MM.1S (cell line): ENCODE measurements at regions not wholly inside any gene's neighbourhood (a gene's known extent, or its start where the extent isn't known, plus 50 kb on each side); places are given as distances from the start of the nearest gene placed in this dataset.

Experiments used
- DNase-seq: peaks from one replicate; pipeline ENCODE4 v3.0.0-alpha.2; 2015
- H2AFZ ChIP-seq: fragments of 300-600 bp; sonication (generic); 2 replicates; pipeline ENCODE4 v1.6.0; 2016; ENCODE audit warnings: antibody characterized with exemption, low read length
- H3F3A ChIP-seq: fragments of 300-600 bp; sonication (generic); 2 replicates; pipeline ENCODE4 v1.6.1; 2016; ENCODE audit warnings: mild to moderate bottlenecking, antibody characterized with exemption, low read length, moderate library complexity, mixed read lengths; ENCODE audit not compliant: insufficient read depth
- H3K27ac ChIP-seq: fragments of 300-600 bp; sonication (generic); 2 replicates; pipeline ENCODE4 v1.5.1; 2016; ENCODE audit warnings: mild to moderate bottlenecking, low read length
- H3K27me3 ChIP-seq: fragments of 300-600 bp; sonication (generic); replicated peaks from 2 replicates; pipeline ENCODE4 v1.6.0; 2016; ENCODE audit warnings: low read length; ENCODE audit not compliant: insufficient read depth
- H3K36me3 ChIP-seq: fragments of 300-600 bp; sonication (generic); replicated peaks from 2 replicates; pipeline ENCODE4 v1.6.1; 2016; ENCODE audit warnings: mild to moderate bottlenecking, low read length, mixed read lengths; ENCODE audit not compliant: insufficient read depth
- H3K4me1 ChIP-seq: fragments of 300-600 bp; sonication (generic); 2 replicates; pipeline ENCODE4 v1.6.1; 2016; ENCODE audit warnings: low read length, mixed read lengths
- H3K4me2 ChIP-seq: fragments of 300-600 bp; sonication (generic); 2 replicates; pipeline ENCODE4 v1.6.0; 2016; ENCODE audit warnings: low read depth, low read length
- H3K4me3 ChIP-seq: fragments of 300-600 bp; sonication (generic); 2 replicates; pipeline ENCODE4 v1.5.1; 2016; ENCODE audit warnings: low read length, mixed read lengths
- H3K79me2 ChIP-seq: fragments of 300-600 bp; sonication (generic); 2 replicates; pipeline ENCODE4 v1.6.1; 2016; ENCODE audit warnings: mixed run types, low read length, mixed read lengths
- H3K9ac ChIP-seq: fragments of 300-600 bp; sonication (generic); 2 replicates; pipeline ENCODE4 v1.6.1; 2016; ENCODE audit warnings: low read length, mixed read lengths
- H3K9me2 ChIP-seq: fragments of 300-600 bp; sonication (generic); replicated peaks from 2 replicates; pipeline ENCODE4 v1.6.1; 2016; ENCODE audit warnings: mild to moderate bottlenecking, low read length, mixed read lengths; ENCODE audit not compliant: insufficient read depth
- H3K9me3 ChIP-seq: fragments of 300-600 bp; sonication (generic); replicated peaks from 2 replicates; pipeline ENCODE4 v1.6.1; 2016; ENCODE audit warnings: mild to moderate bottlenecking, low read length, mixed read lengths; ENCODE audit not compliant: insufficient read depth
- H4K20me1 ChIP-seq: fragments of 300-600 bp; sonication (generic); 2 replicates; pipeline ENCODE4 v1.6.1; 2016; ENCODE audit warnings: mild to moderate bottlenecking, low read length, moderate library complexity, mixed read lengths; ENCODE audit not compliant: insufficient read depth
- EZH2 ChIP-seq: fragments of 300-600 bp; sonication (generic); optimal IDR thresholded peaks from 2 replicates; pipeline ENCODE3; 2017; ENCODE audit warnings: low read depth, mild to moderate bottlenecking, antibody characterized with exemption, low read length, mixed read lengths
- EZH2phosphoT487 ChIP-seq: fragments of 300-600 bp; sonication (generic); IDR thresholded peaks from 2 replicates; pipeline ENCODE4 v1.6.1; 2018; ENCODE audit warnings: antibody characterized with exemption, low read length
- TF ChIP-seq, protein P1 (sequence below): fragments of 300-600 bp; sonication (generic); IDR thresholded peaks from 2 replicates; pipeline ENCODE4 v1.5.1; 2016; ENCODE audit warnings: antibody characterized with exemption, low read length, mixed read lengths

DNA sequence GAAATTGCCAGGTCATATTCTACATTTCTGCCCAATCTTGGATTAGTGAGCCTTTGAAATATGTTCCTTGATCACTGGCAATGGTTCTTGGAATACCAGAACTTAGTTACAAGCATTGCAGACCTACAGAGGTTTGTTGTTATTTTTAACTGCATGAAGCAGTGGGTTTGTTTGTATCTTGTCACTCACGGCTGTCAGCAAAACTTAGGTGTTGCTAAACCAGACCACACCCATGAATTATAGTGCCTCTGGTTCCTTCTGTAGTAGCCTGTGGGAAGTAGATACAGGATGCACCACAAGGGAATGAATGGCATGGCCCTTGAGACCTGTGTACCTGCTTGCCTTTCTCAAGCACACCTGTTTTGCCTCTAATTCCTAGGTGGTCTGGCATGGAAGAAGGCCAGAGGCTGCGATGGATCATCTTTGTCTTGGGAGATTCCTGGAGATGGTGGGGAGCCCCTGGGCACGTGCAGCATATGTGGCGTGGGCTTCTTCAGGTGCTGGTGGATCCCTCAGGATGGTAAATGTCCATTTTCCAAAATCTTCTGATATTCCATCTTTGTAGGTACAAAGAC, 138.8 kb downstream of the SNRPN start:
- Histone ChIP-seq H3K4me1 (no peaks in the 10 kb centered on the region), H3K9me2 (no peaks in the 10 kb centered on the region), H3K4me3 (no peak overlapping the region), H3K9me3 (no peaks in the 10 kb centered on the region), H4K20me1 (no peaks in the 10 kb centered on the region), H3F3A (no peaks in the 10 kb centered on the region), H3K79me2 (no peaks in the 10 kb centered on the region), H2AFZ (no peak overlapping the region), H3K27ac (no peak overlapping the region), H3K9ac (no peak overlapping the region), H3K36me3 (no peaks in the 10 kb centered on the region; the same call in none of the 2 replicates), H3K4me2 (no peak overlapping the region), H3K27me3 (no peaks in the 10 kb centered on the region)
- TF ChIP-seq EZH2phosphoT487 (no peak), EZH2 (no peak)
- TF ChIP-seq, protein P1, sequence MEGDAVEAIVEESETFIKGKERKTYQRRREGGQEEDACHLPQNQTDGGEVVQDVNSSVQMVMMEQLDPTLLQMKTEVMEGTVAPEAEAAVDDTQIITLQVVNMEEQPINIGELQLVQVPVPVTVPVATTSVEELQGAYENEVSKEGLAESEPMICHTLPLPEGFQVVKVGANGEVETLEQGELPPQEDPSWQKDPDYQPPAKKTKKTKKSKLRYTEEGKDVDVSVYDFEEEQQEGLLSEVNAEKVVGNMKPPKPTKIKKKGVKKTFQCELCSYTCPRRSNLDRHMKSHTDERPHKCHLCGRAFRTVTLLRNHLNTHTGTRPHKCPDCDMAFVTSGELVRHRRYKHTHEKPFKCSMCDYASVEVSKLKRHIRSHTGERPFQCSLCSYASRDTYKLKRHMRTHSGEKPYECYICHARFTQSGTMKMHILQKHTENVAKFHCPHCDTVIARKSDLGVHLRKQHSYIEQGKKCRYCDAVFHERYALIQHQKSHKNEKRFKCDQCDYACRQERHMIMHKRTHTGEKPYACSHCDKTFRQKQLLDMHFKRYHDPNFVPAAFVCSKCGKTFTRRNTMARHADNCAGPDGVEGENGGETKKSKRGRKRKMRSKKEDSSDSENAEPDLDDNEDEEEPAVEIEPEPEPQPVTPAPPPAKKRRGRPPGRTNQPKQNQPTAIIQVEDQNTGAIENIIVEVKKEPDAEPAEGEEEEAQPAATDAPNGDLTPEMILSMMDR, result no peak
- DNase-seq, result no peak

GRCh38 chr15:25094066-25094465, 139.3 kb downstream of the SNRPN start:
- TF ChIP-seq, protein P1, result no peak
- TF ChIP-seq EZH2, result no peak
- no peak for TF ChIP-seq EZH2phosphoT487
- Histone ChIP-seq H3K9me2 (no peaks in the 10 kb centered on the region), H3K9me3 (no peaks in the 10 kb centered on the region), H4K20me1 (no peaks in the 10 kb centered on the region), H3K36me3 (peaks cover 2% of the 10 kb centered on the region), H3K4me1 (no peaks in the 10 kb centered on the region), H3F3A (no peaks in the 10 kb centered on the region), H3K4me3 (no peak overlapping the region), H2AFZ (no peak overlapping the region), H3K4me2 (no peak overlapping the region), H3K27ac (no peak overlapping the region), H3K9ac (no peak overlapping the region), H3K27me3 (no peaks in the 10 kb centered on the region), H3K79me2 (no peaks in the 10 kb centered on the region)
- DNase-seq, result no peak

DNA sequence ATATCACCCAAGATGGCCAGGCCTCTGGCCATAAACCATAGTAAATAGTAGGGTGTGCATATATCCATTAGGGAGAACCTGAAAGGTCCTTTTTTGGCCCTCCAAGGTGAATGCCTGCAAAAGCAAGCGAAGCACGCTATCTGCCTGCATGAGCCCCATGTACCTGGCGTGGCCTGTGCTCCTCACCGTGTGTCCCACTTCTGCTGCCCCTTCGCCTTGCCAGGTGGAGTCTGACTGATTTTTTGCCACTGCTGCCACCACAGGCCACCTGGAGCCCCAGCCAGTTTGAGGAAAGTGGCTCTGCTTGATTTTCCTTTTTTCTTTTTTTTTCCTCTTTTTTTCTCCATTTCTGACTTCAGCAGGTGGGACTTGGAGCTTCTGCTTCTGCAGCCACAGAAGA, 139.7 kb downstream of the SNRPN start:
- peaks cover 3% of the 10 kb centered on the region for H3K36me3 ChIP-seq
- no peak overlapping the region for H3K4me2 ChIP-seq
- no peaks in the 10 kb centered on the region for H3K9me3 ChIP-seq
- H3K27me3 ChIP-seq, result no peaks in the 10 kb centered on the region
- TF ChIP-seq EZH2phosphoT487, result no peak
- TF ChIP-seq, protein P1, result no peak
- TF ChIP-seq EZH2, result no peak
- H3K4me1 ChIP-seq, result no peaks in the 10 kb centered on the region
- no peaks in the 10 kb centered on the region for H3F3A ChIP-seq
- no peaks in the 10 kb centered on the region for H3K79me2 ChIP-seq
- no peaks in the 10 kb centered on the region for H4K20me1 ChIP-seq
- H3K9me2 ChIP-seq, result no peaks in the 10 kb centered on the region
- no peak overlapping the region for H2AFZ ChIP-seq
- no peak for DNase-seq
- H3K4me3 ChIP-seq, result no peak overlapping the region
- H3K27ac ChIP-seq, result no peak overlapping the region
- H3K9ac ChIP-seq, result no peak overlapping the region
